H9 (cell line): ENCODE measurements at regions not wholly inside any gene's neighbourhood (a gene's known extent, or its start where the extent isn't known, plus 50 kb on each side); places are given as distances from the start of the nearest gene placed in this dataset.

Source experiments
- DNase-seq: peaks from one replicate; pipeline ENCODE4 v3.0.0-alpha.2; 2017
- H2AFZ ChIP-seq: one replicate; pipeline ENCODE4 v1.6.1; 2013; ENCODE audit warnings: mild to moderate bottlenecking, low read length, control low read depth, moderate library complexity
- H2AK5ac ChIP-seq: 2 replicates; pipeline ENCODE4 v1.6.1; 2013; ENCODE audit warnings: low read length, control low read depth, mixed read lengths; ENCODE audit not compliant: insufficient read length
- H2BK120ac ChIP-seq: one replicate; pipeline ENCODE4 v1.6.1; 2013; ENCODE audit warnings: low read depth, mild to moderate bottlenecking, low read length, control low read depth, inconsistent platforms; ENCODE audit not compliant: poor library complexity, severe bottlenecking
- H2BK12ac ChIP-seq: 2 replicates; pipeline ENCODE4 v1.6.1; 2013; ENCODE audit warnings: low read length, control low read depth, mixed read lengths, low read depth; ENCODE audit not compliant: insufficient read length
- H2BK15ac ChIP-seq: 2 replicates; pipeline ENCODE4 v1.6.1; 2013; ENCODE audit warnings: low read depth, low read length, control low read depth
- H2BK20ac ChIP-seq: one replicate; pipeline ENCODE4 v1.6.1; 2013; ENCODE audit warnings: low read depth, mild to moderate bottlenecking, low read length, control low read depth, inconsistent platforms; ENCODE audit not compliant: poor library complexity, severe bottlenecking
- H2BK5ac ChIP-seq: 2 replicates; pipeline ENCODE4 v1.6.1; 2013; ENCODE audit warnings: low read length, control low read depth, mixed read lengths; ENCODE audit not compliant: insufficient read length
- H3K14ac ChIP-seq: 2 replicates; pipeline ENCODE4 v1.6.1; 2013; ENCODE audit warnings: low read length, control low read depth; ENCODE audit not compliant: insufficient read depth
- H3K18ac ChIP-seq: 2 replicates; pipeline ENCODE4 v1.6.1; 2013; ENCODE audit warnings: low read depth, mild to moderate bottlenecking, mixed read lengths, low read length, control low read depth; ENCODE audit not compliant: insufficient read length
- H3K23ac ChIP-seq: 2 replicates; pipeline ENCODE4 v1.6.1; 2013; ENCODE audit warnings: low read length, control low read depth, mixed read lengths, low read depth; ENCODE audit not compliant: insufficient read length
- H3K23me2 ChIP-seq: 2 replicates; pipeline ENCODE4 v1.6.1; 2013; ENCODE audit warnings: low read depth, mild to moderate bottlenecking, mixed read lengths, low read length, control low read depth; ENCODE audit not compliant: insufficient read length, poor library complexity, severe bottlenecking
- H3K27ac ChIP-seq: 2 replicates; pipeline ENCODE4 v1.5.1; 2013; ENCODE audit warnings: low read length, control low read depth, mixed read lengths, low read depth; ENCODE audit not compliant: insufficient read length
- H3K27me3 ChIP-seq: 2 replicates; pipeline ENCODE4 v1.6.1; 2013; ENCODE audit warnings: low read length, control low read depth, inconsistent platforms; ENCODE audit not compliant: insufficient read depth
- H3K4ac ChIP-seq: 2 replicates; pipeline ENCODE4 v1.6.1; 2013; ENCODE audit warnings: low read depth, mild to moderate bottlenecking, control low read depth, inconsistent platforms, low read length, moderate library complexity
- H3K4me1 ChIP-seq: 2 replicates; pipeline ENCODE4 v1.6.1; 2013; ENCODE audit warnings: low read length, control low read depth, inconsistent platforms; ENCODE audit not compliant: insufficient read depth
- H3K4me2 ChIP-seq: 2 replicates; pipeline ENCODE4 v1.6.1; 2013; ENCODE audit warnings: low read length, control low read depth, mixed read lengths; ENCODE audit not compliant: insufficient read length, insufficient read depth
- H3K56ac ChIP-seq: 2 replicates; pipeline ENCODE4 v1.6.1; 2013; ENCODE audit warnings: low read depth, mild to moderate bottlenecking, mixed read lengths, low read length, control low read depth; ENCODE audit not compliant: insufficient read length
- H3K79me1 ChIP-seq: 2 replicates; pipeline ENCODE4 v1.6.1; 2013; ENCODE audit warnings: low read depth, mild to moderate bottlenecking, moderate library complexity, low read length, control low read depth, inconsistent platforms; ENCODE audit not compliant: insufficient read depth, poor library complexity, severe bottlenecking
- H3K79me2 ChIP-seq: 2 replicates; pipeline ENCODE4 v1.6.1; 2013; ENCODE audit warnings: low read length, control low read depth, inconsistent platforms; ENCODE audit not compliant: insufficient read depth
- H3K9ac ChIP-seq: 2 replicates; pipeline ENCODE4 v1.6.1; 2013; ENCODE audit warnings: low read length, control low read depth, mixed read lengths; ENCODE audit not compliant: insufficient read length; ENCODE audit errors: extremely low read depth
- H3K9me3 ChIP-seq: one replicate; pipeline ENCODE4 v1.6.1; 2013; ENCODE audit warnings: low read depth, low read length, inconsistent platforms; ENCODE audit not compliant: control insufficient read depth
- H3T11ph ChIP-seq: one replicate; pipeline ENCODE4 v1.6.1; 2013; ENCODE audit warnings: mild to moderate bottlenecking, low read length, control low read depth, inconsistent platforms
- H4K20me1 ChIP-seq: one replicate; pipeline ENCODE4 v1.6.1; 2013; ENCODE audit not compliant: control insufficient read depth, insufficient read length, insufficient read depth
- H4K5ac ChIP-seq: 2 replicates; pipeline ENCODE4 v1.6.1; 2013; ENCODE audit warnings: low read depth, mild to moderate bottlenecking, mixed read lengths, low read length, control low read depth; ENCODE audit not compliant: insufficient read length
- H4K8ac ChIP-seq: replicated peaks from 2 replicates; pipeline ENCODE4 v1.6.1; 2013; ENCODE audit warnings: low read length, control low read depth, mixed read lengths, low read depth; ENCODE audit not compliant: insufficient read length
- H4K91ac ChIP-seq: 2 replicates; pipeline ENCODE4 v1.6.1; 2013; ENCODE audit warnings: low read depth, mild to moderate bottlenecking, moderate library complexity, mixed read lengths, low read length, control low read depth; ENCODE audit not compliant: insufficient read length
- H3K27ac Mint-ChIP-seq, 3 experiments: 2 replicates in 2 of 3; 3 replicates in 1 of 3; pipeline ENCODE4 v1.8.0; 2020 to 2021; ENCODE audit warnings: mixed read lengths in 3 of 3, mild to moderate bottlenecking in 1 of 3, moderate library complexity in 1 of 3
- H3K27me3 Mint-ChIP-seq: 2 replicates; pipeline ENCODE4 v1.8.0; 2021; ENCODE audit warnings: low read depth, mild to moderate bottlenecking, moderate library complexity, mixed read lengths
- H3K36me3 Mint-ChIP-seq, 3 experiments: 2 replicates in 2 of 3; 3 replicates in 1 of 3; pipeline ENCODE4 v1.8.0; 2020 to 2021; ENCODE audit warnings: low read depth in 3 of 3, mixed read lengths in 3 of 3; ENCODE audit not compliant: insufficient read depth in 1 of 3
- H3K4me1 Mint-ChIP-seq, 2 experiments: 2 replicates each; pipeline ENCODE4 v1.8.0; 2020; ENCODE audit warnings: mixed read lengths in 2 of 2
- H3K4me3 Mint-ChIP-seq, 2 experiments: 2 replicates in 1 of 2; 3 replicates in 1 of 2; pipeline ENCODE4 v1.8.0; 2020 to 2021; ENCODE audit warnings: mild to moderate bottlenecking in 2 of 2, mixed read lengths in 2 of 2, moderate library complexity in 1 of 2
- H3K9me3 Mint-ChIP-seq, 2 experiments: 2 replicates in 1 of 2; 3 replicates in 1 of 2; pipeline ENCODE4 v1.8.0; 2020; ENCODE audit warnings: mild to moderate bottlenecking in 2 of 2, mixed read lengths in 2 of 2, moderate library complexity in 1 of 2
- CTCF ChIP-seq: fragments of 200-600 bp; sonication (generic); conservative IDR thresholded peaks from 3 replicates; pipeline ENCODE4 v1.8.0; 2021; ENCODE audit warnings: antibody characterized with exemption, mild to moderate bottlenecking
- WGBS: extraction: QIAGEN DNeasy Blood & Tissue Kit; methylation state at CpG from one replicate; pipeline ENCODE4 v1.1.7; 2013; ENCODE audit warnings: missing lambda C conversion rate, low lambda C conversion rate, mixed read lengths; ENCODE audit not compliant: insufficient read length; ENCODE audit errors: extremely low coverage; 5-methylcytosine and 5-hydroxymethylcytosine counted together

- no peak overlapping the region for H2BK15ac ChIP-seq
- H3K4me3 Mint-ChIP-seq: no peak overlapping the region
- no peak overlapping the region for H4K8ac ChIP-seq
- H3T11ph ChIP-seq: no peak overlapping the region
- no peak overlapping the region for H3K14ac ChIP-seq
- no peak overlapping the region for H4K5ac ChIP-seq
- 0 out of 2 replicates have a peak, but pooled peaks cover 2% of the 10 kb centered on the region for H3K27me3 Mint-ChIP-seq
- no peak overlapping the region for H3K27ac ChIP-seq
- TF ChIP-seq CTCF: no peak
- H3K4me2 ChIP-seq: no peak overlapping the region
- no peaks in the 10 kb centered on the region for H3K79me2 ChIP-seq
- no peak overlapping the region; a peak in 1 of 7 replicates for H3K27ac Mint-ChIP-seq
- no peak overlapping the region for H3K23ac ChIP-seq
- H3K9me3 Mint-ChIP-seq: no peaks in the 10 kb centered on the region; a peak in 1 of 5 replicates
- no peak overlapping the region for H3K56ac ChIP-seq
- no peak for DNase-seq
- H2BK12ac ChIP-seq: no peak overlapping the region
- no peak overlapping the region for H2BK20ac ChIP-seq
- H3K4me1 Mint-ChIP-seq: peaks cover 5 to 11% of the 10 kb centered on the region in 2 experiments
- no peak overlapping the region for H3K18ac ChIP-seq
- no CpG with 5 or more reads among the region's 1 CpG for WGBS
- H4K91ac ChIP-seq: no peak overlapping the region
- H3K9me3 ChIP-seq: no peaks in the 10 kb centered on the region
- no peak overlapping the region for H2BK5ac ChIP-seq
- no peaks in the 10 kb centered on the region for H3K23me2 ChIP-seq
- no peak overlapping the region for H3K4ac ChIP-seq
- no peaks in the 10 kb centered on the region for H3K79me1 ChIP-seq
- H3K36me3 Mint-ChIP-seq: no peaks in the 10 kb centered on the region
- H3K9ac ChIP-seq: no peak overlapping the region
- no peak overlapping the region for H2AFZ ChIP-seq
- H3K27me3 ChIP-seq: no peaks in the 10 kb centered on the region; the same call in 1 of the 2 replicates
- H3K4me1 ChIP-seq: no peaks in the 10 kb centered on the region
- H2AK5ac ChIP-seq: no peak overlapping the region
- no peaks in the 10 kb centered on the region for H4K20me1 ChIP-seq
- H2BK120ac ChIP-seq: no peak overlapping the region
Observed at GRCh38 chr2:217513258-217513657, 489.5 kb downstream of the TNS1 start.
